Activated T-helper 1 cell treated with anti-CD3 and anti-CD28 coated beads, Interleukin-2, amount 50 U/mL, for 16 hours (primary cell): ENCODE measurements at regions not wholly inside any gene's neighbourhood (a gene's known extent, or its start where the extent isn't known, plus 50 kb on each side); places are given as distances from the start of the nearest gene placed in this dataset.
"Not testable (repeated sequence)": the region's sequence is repeated elsewhere in the genome, so short reads cannot be mapped to it uniquely, and the experiment has no call there.

Experiments
- DNase-seq, 2 donors: peaks; one replicate each; pipeline ENCODE4 v3.0.0-alpha.2; 2020; ENCODE audit warnings: low read depth in 1 of 2, low spot score in 1 of 2

- not testable (repeated sequence) for DNase-seq
These were observed 80.8 kb downstream of the POTEB2 start for GRCh38 chr15:20785151-20785936.

DNA sequence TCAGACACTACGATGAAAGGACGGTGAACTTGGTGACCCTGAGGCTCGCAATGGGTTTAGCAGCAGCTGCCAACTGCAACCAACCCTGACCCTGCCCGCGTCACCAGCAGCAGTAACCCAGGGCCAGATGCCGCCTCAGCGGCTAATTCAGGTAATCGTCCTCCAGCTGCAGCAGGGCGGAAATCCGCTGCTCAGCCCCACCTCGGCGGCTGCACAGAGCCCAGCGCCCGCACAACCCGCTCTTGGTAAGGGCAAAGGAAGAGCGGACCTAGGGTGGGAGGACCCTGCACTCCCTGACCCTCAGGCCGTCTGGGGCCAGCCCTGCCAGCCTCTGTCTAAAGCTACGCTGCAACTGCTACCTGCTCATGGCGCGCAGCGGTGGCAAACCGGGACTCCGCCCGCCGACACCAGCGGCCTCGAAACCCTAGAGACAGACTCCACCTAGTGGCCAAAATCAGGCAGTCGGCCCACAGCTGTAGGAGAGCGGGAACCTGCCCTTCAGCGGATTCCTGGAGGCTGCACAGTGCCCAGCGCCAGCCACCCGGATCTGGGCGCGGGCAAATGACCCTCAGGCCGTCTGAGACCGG, 82.4 kb downstream of the POTEB2 start:
- peak in 1 of 2 donors; percentile 3 for DNase-seq

- DNase-seq = not testable (repeated sequence)
These were observed 90.7 kb downstream of the POTEB2 start for GRCh38 chr15:20775412-20775811.

GRCh38 chr15:20767943-20768342, 98.2 kb downstream of the POTEB2 start:
- not testable (repeated sequence) for DNase-seq

DNA sequence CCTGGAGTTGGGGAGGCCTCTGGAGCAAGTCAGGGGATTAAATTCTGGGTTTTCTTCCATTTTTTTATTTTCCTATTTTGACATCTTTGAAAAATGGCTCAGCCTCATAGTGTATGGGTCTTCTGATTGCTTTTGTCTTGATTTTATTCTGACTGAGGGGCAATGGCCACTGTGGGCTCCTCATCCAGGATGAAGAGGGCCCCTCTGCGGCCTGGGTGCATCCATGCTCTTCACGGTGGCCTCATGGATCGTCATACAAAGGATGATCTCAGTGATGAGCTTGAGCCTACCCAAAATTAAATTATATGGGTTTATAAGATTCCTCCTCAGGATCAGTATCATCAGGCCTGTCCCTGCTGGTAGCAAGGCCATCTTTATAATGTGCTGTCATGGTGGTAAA, 103.7 kb downstream of the POTEB2 start:
- not testable (repeated sequence) for DNase-seq

DNA sequence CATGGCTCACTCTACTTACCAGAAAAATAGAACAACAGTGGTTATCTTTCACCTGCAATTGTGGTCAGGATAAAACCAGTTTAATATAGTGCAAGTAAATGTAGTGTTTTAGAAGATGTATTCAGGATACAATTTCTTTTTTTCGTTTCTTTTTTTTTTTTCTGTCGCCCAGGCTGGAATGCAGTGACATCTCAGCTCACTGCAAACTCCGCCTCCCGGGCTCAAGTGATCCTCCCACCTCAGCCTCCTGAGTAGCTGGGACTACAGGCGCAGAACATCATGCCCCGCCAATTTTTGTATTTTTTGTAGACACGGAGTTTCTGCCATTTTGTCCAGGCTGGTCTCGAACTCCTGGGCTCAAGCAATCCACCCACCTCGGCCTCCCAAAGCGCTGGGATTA, 109.7 kb downstream of the POTEB2 start:
- DNase-seq = not testable (repeated sequence)

- DNase-seq = not testable (repeated sequence)
These were observed 110.3 kb downstream of the POTEB2 start for GRCh38 chr15:20755665-20756398.

- DNase-seq = not testable (repeated sequence)
These were observed 132.6 kb downstream of the POTEB2 start for GRCh38 chr15:20733493-20733892.
